ENCODE measurements at regions not wholly inside any gene's neighbourhood (a gene's known extent, or its start where the extent isn't known, plus 50 kb on each side); places are given as distances from the start of the nearest gene placed in this dataset.
"Not testable (repeated sequence)": the region's sequence is repeated elsewhere in the genome, so short reads cannot be mapped to it uniquely, and the experiment has no call there.

DNA sequence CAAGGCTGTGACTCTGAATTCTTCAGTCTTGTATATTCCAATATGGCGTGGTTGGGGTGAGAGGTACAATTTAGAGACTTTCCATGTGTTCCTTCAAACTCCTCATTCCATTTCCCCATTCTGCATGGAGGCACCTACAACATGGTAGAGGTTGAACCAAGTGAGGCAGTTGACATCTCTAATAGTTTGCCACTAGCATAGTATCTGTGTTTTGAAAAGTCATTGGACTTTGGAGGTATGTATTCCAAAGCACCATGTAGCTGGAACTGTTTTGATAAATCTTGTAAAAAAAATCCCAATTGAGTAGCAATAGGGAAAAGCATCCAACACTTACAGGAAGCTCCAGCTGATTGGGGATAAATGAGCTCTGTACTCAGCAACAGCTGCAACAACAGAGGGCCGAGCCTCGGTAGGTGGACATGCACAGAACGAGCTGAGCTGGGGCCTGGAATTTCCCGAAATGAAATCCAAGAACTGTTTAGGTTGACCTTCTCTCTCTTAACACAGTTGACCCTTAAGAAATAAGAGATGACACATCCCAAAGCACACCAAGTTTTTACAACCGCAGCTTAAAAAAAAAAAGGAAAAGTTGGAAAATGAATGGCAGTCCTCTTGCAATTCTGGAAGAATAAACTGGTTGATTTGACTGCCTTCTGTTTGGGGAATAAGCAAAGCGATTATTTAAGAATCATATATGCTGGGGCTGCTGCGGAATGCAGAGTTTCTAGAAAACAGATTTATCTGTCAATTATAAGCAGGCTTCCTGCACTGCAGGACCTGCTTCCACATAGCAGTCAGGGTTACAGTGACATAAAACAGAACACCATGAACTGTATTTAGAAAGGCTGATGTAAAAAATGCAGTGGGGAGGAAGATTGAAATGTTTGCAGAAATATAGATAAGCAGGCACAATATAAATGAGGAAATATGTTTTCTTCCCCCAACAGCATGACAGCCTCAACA, 194.6 kb upstream of the KRR1 start:
- DNase-seq (ENCODE audit: low read depth): peak; percentile 92

- DNase-seq (ENCODE audit: low read depth): peak; percentile 19
These were observed 193.3 kb upstream of the KRR1 start for GRCh38 chr12:75704664-75705063.

GRCh38 chr12:75704208-75704607, 192.8 kb upstream of the KRR1 start:
- DNase-seq (ENCODE audit: low read depth): no peak

GRCh38 chr12:75703131-75703530, 191.7 kb upstream of the KRR1 start:
- DNase-seq (ENCODE audit: low read depth): no peak

- no peak for DNase-seq (ENCODE audit: low read depth)
These were observed 191.2 kb upstream of the KRR1 start for GRCh38 chr12:75702477-75703093.

DNA sequence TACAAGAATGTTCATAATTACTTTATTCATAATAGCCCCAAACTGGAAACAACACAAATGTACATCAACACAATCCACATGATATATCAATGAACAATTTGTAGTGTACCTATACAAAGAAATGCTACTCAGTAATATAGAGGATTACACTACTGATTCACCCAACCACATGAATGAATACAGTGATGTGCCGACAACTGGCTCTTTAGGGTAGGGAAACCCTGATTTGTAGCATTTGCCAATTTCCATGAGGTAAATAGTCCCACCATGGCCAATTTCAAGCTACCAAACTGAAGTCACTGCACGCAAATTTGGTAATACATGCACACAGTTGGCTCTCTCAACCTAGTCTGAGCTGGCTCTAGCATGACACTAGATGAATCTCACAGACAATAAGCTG, 190.4 kb upstream of the KRR1 start:
- no peak for DNase-seq (ENCODE audit: low read depth)

DNA sequence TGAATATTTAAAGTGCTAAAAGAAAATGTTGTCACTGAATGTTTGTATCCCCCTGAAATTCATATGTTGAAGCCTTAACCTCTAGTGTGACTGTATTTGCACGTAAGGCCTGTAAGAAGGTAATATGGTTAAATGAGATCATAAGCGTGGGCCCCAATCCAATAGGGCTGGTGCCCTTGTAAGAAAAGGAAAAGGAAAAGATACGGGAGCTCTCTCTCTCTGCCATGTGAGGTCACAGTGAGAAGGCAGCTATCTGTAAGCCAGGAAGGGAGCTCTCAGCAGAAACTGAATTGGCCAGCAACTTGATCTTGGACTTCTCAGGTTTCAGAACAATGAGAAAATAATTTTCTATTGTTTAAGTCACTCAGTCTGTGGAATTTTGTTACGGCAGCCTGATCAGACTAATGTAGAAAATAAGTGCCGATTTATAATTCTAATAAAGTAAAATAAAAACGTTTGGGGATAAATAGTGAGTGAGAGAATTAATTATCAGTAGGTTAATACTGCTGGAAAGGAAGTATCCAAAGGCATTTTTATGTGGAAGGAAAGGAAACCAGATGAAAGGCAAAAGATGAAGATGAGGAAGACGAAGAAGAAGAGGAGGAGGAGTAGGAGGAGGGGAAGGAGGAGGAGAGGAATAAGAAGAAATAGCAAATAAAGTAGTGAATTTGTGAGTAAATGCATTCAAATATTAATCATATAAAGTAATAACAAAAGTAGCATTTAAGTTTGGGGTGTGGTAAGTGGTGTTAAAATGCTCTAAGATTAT, 188.5 kb upstream of the KRR1 start:
- peak; percentile 40 for DNase-seq (ENCODE audit: low read depth)

DNA sequence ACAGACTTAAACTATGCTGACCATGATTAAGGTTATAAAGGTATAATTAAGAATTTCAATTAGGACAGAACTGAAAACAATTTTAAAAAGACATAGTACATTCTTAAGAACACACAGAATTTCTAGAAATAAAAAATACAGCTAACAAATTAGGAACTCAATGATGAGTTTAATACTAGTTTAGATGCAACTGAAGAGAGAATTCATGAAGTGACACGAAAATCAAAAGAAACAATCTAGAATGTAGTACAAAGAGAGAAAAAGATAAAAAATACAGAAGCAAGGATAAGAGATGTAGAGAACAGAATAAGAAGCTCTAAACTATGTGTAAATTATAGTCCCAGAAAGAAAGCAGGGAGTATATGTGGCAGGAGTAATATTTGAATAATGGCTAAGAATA, 187.8 kb upstream of the KRR1 start:
- no peak for DNase-seq (ENCODE audit: low read depth)

GRCh38 chr12:75698052-75698451, 186.6 kb upstream of the KRR1 start:
- no peak for DNase-seq (ENCODE audit: low read depth)

DNA sequence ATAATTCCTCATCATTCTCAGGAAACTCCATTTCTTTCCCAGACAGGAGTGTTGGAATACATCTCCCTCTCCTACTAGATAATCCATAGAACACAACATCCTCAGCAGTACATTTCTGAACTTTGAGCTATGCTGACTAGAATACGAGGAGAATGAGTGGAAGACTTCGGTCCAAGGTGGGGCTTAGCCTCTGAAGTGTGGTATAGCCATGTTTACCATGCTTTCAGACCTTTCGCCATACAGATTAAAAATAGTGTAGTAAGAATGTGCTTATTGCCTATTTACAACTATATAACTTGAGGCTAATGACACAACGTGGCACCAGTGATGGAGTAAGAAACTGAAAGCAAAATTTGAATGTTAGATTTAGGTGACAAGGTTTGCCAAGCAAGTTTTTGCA, 184.5 kb upstream of the KRR1 start:
- DNase-seq (ENCODE audit: low read depth): no peak

DNA sequence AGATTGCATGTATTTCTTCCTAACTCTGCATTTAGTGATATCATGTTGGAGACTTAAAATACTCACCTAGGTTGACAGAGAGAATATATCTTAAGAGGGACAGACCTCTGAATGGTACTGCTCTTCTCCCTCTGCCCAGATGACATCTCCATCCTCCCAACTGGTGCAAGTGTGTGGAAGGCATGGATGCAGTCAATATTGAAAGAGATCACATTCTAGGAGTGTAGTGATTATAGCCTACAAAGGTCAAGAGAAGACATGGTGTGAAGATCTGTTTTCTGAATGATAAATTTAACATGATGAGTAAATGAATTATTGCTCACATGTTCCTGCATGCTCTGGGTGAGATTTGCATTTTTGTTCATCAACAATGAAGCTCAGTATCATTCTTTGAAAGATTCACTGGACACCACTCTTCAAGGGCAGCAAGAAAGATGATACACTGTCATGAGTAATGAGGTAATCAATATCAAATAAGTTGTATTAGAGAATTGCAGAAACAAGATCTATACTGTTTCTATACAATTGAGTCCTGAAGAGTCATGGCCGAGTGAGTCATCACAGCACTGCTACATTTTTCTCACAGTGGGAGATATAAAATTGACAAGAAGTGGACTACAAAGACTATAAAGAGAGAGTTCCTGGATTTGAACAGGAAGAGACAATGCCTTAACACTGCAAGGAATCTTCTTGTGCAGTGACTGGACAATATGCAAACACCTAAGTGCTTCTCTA, 183.3 kb upstream of the KRR1 start:
- DNase-seq (ENCODE audit: low read depth): peak; percentile 69

- no peak for DNase-seq (ENCODE audit: low read depth)
These were observed 181.5 kb upstream of the KRR1 start for GRCh38 chr12:75692876-75693275.

DNA sequence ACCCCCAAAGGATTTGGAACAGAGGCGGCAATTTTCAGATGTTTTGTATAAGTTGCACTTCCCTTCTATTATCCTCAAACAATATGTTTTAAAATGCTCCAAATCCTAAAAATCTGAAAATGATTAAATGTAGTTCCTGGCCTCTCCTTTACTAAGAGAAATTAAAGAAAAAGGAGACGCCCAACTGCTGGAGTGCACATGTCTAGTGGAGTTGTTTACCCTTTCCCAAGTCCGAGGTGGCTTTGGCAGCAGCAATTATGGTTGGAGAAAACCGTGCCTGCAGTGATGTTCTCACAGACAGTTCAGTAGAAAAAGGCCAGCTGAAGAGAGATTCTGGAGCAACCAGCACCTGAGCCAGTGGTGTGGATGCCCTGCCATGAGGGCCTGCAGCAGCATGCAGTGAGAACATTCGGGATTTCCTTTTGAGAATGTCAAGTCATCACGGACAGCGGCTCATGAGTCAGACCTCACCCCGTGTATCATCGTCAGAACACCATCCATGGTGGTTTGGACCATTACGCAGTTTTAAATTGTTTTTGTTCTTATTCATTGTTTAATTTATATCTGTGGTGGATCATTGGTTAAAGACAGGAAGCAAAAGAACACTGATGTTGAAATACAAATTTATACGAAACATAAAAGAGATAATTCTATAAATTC, 179.0 kb upstream of the KRR1 start:
- DNase-seq (ENCODE audit: low read depth): peak; percentile 99

DNA sequence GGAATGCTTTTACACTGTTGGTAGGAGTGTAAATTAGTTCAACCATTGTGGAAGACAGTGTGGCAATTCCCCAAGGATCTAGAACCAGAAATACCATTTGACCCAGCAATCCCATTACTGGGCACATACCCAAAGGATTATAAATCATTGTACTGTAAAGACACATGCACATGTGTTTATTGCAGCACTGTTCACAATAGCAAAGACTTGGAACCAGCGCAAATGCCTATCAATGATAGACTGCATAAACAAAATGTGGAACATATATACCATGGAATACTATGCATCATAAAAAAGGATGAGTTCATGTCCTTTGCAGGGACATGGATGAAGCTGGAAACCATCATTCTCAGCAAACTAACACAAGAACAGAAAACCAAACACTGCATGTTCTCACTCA, 174.8 kb upstream of the KRR1 start:
- not testable (repeated sequence) for DNase-seq (ENCODE audit: low read depth)

DNA sequence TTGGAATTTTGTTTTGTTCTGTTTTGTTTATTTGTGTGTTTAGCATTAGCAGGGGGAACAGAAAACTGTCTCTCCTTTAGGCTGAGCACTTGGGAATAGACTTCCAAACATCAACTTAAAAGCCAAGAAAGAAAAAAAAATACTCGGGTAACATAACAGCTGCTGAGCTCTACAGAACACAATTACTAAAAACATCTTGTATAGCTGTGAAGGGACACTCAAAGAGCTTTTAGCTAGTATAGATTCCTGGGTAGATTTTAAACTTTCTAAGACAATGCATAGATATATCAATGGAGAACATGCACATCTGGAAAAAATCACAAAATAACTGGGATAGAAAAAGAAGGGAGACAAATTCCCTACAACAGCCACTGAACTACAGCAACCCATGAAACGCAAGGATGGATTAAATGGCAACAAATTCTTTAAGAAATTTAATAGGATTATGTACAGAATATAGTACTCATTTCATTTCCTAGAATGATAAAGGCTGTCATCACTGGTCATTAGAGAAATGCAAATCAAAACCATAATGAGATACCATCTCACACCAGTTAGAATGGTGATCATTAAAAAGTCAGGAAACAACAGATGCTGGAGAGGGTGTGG, 174.3 kb upstream of the KRR1 start:
- DNase-seq (ENCODE audit: low read depth): no peak

DNA sequence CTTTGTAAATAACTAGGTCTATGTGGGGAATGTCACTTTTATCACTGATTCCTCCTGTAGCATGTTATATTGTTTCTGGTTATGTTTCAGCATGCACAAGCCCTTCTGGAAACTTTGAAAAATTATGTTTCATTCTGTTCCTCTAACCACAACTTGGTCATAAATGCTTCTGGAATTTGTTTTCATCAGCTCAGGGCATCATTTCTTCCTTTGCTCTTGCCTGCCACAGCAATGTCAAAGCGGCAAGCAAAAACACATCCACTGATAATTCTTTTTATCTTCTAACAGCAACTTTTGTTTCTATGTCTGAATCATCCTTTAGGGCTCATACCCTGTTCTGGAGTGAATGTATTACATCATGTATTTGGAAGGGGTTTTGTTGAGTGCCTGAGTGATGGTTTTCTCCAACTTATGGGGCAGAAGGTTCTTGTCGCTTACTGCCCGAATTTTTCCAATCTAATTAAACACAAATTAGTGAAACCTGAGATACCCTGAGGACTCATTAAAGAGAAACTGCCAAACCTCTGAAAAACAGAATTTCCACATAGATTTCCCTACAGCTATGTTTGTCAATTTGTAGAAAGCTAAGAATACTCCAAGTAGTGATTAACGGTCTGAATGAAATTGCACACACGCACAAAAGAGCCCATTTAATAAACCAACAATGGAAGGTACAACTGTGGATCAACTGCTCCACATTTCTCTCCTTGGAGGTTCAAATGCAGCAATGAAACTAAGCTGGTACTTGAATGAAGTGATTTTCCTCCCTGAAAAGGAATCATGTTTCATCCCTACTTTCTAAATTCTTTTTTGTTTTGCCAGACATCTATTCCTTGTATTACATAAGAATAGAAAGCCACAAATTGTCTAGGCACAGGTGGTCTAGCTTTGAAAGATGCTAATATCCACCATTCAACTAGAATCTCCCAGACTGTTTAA, 173.5 kb upstream of the KRR1 start:
- DNase-seq (ENCODE audit: low read depth): peak; percentile 62

GRCh38 chr12:75683995-75684586, 172.7 kb upstream of the KRR1 start:
- DNase-seq (ENCODE audit: low read depth): not testable (repeated sequence)

- DNase-seq (ENCODE audit: low read depth): no peak
These were observed 171.8 kb upstream of the KRR1 start for GRCh38 chr12:75683220-75683619.

DNA sequence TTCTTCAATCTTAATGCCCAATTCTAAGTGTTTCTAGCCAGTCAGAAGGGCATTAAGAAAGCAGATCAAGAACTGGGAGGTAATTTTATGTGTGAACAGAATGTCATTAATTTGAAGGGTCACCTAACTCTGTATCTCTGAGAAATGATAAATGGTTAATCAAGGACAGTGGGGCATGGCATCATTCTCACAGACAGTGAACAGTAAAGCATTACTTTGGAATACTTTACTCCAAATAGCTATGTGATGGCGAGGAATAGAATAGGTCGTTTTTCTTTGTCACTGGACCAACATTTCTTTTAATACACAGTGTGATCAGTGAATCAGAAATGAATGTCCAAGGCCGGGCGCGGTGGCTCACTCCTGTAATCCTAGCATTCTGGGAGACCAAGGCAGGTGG, 166.1 kb upstream of the KRR1 start:
- no peak for DNase-seq (ENCODE audit: low read depth)
